Gastroesophageal sphincter (tissue), 4 donors: ENCODE measurements at regions not wholly inside any gene's neighbourhood (a gene's known extent, or its start where the extent isn't known, plus 50 kb on each side); places are given as distances from the start of the nearest gene placed in this dataset.
"Not testable (repeated sequence)": the region's sequence is repeated elsewhere in the genome, so short reads cannot be mapped to it uniquely, and the experiment has no call there.

Experiments
- ATAC-seq: fragments of 150-250 bp; one replicate; pipeline ENCODE4 v1.9.1; 2016; ENCODE audit warnings: mild to moderate bottlenecking, moderate library complexity
- H3K27ac ChIP-seq, 4 donors: fragments of 200-600 bp; sonication (generic) in 3 of 4; 1 replicate in 3 of 4; 2 replicates in 1 of 4; pipeline ENCODE4 v1.5.1; 2016 to 2019
- H3K27me3 ChIP-seq: fragments of 200-600 bp; sonication (generic); one replicate; pipeline ENCODE4 v1.5.1; 2019
- H3K36me3 ChIP-seq, 2 donors: fragments of 200-600 bp; sonication (generic); one replicate each; pipeline ENCODE4 v1.5.1; 2019; ENCODE audit warnings: control low read depth in 1 of 2
- H3K4me1 ChIP-seq, 3 donors: fragments of 200-600 bp; sonication (generic); 1 replicate in 2 of 3; 2 replicates in 1 of 3; pipeline ENCODE4 v1.5.1; 2016 to 2019; ENCODE audit warnings: control low read depth in 2 of 3
- H3K4me3 ChIP-seq, 2 donors: fragments of 200-600 bp; sonication (generic); one replicate each; pipeline ENCODE4 v1.5.1; 2019; ENCODE audit warnings: mild to moderate bottlenecking in 1 of 2, moderate library complexity in 1 of 2
- H3K9me3 ChIP-seq, 3 donors: fragments of 200-600 bp; sonication (generic); one replicate each; pipeline ENCODE4 v1.5.1; 2017 to 2019; ENCODE audit warnings: control low read depth in 2 of 3
- EP300 ChIP-seq: sonication (generic); formaldehyde crosslinking; IDR thresholded peaks from one replicate; pipeline ENCODE4 v1.6.1; 2017; ENCODE audit warnings: antibody characterized with exemption, mild to moderate bottlenecking
- POLR2A ChIP-seq, 2 donors: fragments of 450-650 bp; IDR thresholded peaks; one replicate each; pipeline ENCODE4 v1.6.1; 2017; ENCODE audit warnings: antibody characterized with exemption in 2 of 2, mild to moderate bottlenecking in 2 of 2, moderate library complexity in 1 of 2
- POLR2AphosphoS5 ChIP-seq: sonication (generic); formaldehyde crosslinking; IDR thresholded peaks from one replicate; pipeline ENCODE4 v1.6.1; 2017; ENCODE audit warnings: antibody characterized with exemption
- WGBS, 2 donors: methylation state at CpG; one replicate each; pipeline ENCODE4 v1.1.5; 2018; ENCODE audit warnings: low coverage in 1 of 2; 5-methylcytosine and 5-hydroxymethylcytosine counted together
- TF ChIP-seq, protein P1 (sequence below), 4 experiments: fragments of 200-600 bp in 2 of 4; fragments of 450-650 bp in 2 of 4; sonication (generic) in 1 of 4; IDR thresholded peaks; one replicate each; pipeline ENCODE4 v1.5.1; 2017 to 2019; ENCODE audit warnings: antibody characterized with exemption in 4 of 4, mild to moderate bottlenecking in 2 of 4, moderate library complexity in 2 of 4

DNA sequence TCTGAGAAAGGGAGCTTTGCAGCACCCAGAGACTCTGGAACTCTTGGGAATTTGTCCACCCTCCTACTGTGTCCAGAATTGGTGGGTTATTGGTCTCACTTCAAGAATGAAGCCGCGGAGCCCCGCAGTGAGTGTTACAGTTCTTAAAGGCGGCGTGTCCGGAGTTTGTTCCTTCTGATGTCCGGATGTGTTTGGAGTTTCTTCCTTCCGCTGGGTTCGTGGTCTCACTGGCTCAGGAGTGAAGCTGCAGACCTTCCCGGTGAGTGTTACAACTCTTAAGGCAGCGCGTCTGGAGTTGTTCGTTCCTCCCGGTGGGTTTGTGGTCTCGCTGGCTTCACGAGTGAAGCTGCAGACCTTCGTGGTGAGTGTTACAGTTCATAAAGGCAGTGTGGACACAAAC, 824.7 kb downstream of the LRRTM4 start:
- not testable (repeated sequence) for ATAC-seq, H3K4me3 ChIP-seq, H3K27me3 ChIP-seq, H3K4me1 ChIP-seq, H3K27ac ChIP-seq, H3K9me3 ChIP-seq, H3K36me3 ChIP-seq
- 96% methylated on average over 8 to 12 of the region's 17 CpGs for WGBS, 2 donors

DNA sequence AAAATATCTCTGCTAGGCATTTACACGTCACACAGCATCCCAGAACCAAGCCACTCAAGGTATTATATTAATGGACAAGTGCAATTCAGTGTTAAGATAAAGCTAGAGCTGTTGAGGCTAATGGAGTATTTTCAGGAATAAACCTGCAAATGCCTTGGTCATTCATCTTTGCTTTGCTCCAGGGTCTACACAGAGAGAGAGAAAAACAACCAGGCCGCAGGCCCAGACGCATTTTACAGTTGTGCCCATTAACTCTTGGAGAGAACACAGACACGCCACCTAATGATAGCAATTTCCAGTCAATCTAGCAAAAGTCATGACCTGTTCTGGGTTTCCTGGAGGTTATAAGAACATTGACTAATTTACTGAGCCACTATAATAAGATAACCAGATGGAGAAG, 829.3 kb downstream of the LRRTM4 start:
- H3K27ac ChIP-seq: no peak overlapping the region
- 61 to 72% methylated on average over 4 of the region's 4 CpGs for whole genome bisulfite sequencing, 2 donors
- no peaks in the 10 kb centered on the region for H3K4me1 ChIP-seq

DNA sequence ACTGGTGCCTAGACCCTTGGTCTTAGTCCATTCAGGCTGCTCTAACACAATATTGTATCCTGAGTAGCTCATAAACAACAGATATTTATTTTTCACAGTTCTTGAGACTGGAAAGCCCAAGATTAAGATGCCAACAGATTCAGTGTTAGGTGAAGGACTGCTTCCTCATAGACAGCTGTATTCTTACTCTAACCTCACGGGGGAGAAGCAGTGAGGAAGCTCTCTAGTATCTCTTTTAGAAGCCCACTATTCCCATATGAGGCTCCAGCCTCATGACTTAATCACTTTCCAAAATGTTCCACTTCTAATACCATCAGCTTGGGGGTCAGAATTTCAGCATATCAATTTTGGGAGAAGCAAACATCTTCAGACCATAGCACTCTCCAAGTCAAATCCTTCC, 833.4 kb downstream of the LRRTM4 start:
- Histone ChIP-seq H3K27me3 (no peaks in the 10 kb centered on the region), H3K4me3 (no peak overlapping the region), H3K27ac (no peak overlapping the region), H3K36me3 (no peaks in the 10 kb centered on the region), H3K4me1 (no peaks in the 10 kb centered on the region), H3K9me3 (no peaks in the 10 kb centered on the region)
- ATAC-seq: no peak
- WGBS, 2 donors: 80 to 100% methylated on average over 1 of the region's 1 CpG
- no peak for TF ChIP-seq POLR2A (IDR thresholded peaks at IDR 0.05)
- TF ChIP-seq, protein P1, sequence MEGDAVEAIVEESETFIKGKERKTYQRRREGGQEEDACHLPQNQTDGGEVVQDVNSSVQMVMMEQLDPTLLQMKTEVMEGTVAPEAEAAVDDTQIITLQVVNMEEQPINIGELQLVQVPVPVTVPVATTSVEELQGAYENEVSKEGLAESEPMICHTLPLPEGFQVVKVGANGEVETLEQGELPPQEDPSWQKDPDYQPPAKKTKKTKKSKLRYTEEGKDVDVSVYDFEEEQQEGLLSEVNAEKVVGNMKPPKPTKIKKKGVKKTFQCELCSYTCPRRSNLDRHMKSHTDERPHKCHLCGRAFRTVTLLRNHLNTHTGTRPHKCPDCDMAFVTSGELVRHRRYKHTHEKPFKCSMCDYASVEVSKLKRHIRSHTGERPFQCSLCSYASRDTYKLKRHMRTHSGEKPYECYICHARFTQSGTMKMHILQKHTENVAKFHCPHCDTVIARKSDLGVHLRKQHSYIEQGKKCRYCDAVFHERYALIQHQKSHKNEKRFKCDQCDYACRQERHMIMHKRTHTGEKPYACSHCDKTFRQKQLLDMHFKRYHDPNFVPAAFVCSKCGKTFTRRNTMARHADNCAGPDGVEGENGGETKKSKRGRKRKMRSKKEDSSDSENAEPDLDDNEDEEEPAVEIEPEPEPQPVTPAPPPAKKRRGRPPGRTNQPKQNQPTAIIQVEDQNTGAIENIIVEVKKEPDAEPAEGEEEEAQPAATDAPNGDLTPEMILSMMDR (IDR thresholded peaks at IDR 0.05): no peak
- TF ChIP-seq POLR2AphosphoS5: no peak
- TF ChIP-seq EP300: no peak

More for the DNA sequence above, 829.3 kb downstream of the LRRTM4 start:
- no peak for ATAC-seq
- Histone ChIP-seq H3K9me3 (peaks cover 0 to 2% (median 0%) of the 10 kb centered on the region in 3 donors), H3K27me3 (no peaks in the 10 kb centered on the region), H3K4me3 (no peak overlapping the region), H3K36me3 (no peaks in the 10 kb centered on the region)
- no peak for TF ChIP-seq EP300
- TF ChIP-seq POLR2A (IDR thresholded peaks at IDR 0.05): no peak
- TF ChIP-seq, protein P1 (IDR thresholded peaks at IDR 0.05): no peak
- TF ChIP-seq POLR2AphosphoS5: no peak

DNA sequence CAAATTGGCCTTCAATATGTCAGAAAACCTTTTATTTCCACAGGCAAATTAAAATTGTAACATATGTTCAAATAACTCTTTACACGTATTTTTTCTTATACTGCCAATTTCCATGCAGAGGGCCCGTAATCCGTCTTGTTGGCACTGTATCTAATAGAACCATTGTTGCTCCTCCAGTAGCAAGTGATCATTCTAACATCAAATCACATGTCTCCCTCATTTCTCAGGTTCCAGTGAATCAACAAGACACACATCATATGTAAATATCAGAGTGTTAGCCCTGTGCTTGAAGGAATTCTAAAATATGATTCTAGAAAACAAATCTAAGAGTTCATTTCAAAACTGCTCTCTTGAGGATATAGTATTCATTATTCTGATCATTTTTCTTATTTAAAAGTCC, 834.3 kb downstream of the LRRTM4 start:
- no peaks in the 10 kb centered on the region for H3K4me1 ChIP-seq
- TF ChIP-seq POLR2AphosphoS5 (no peak), EP300 (no peak), POLR2A (IDR thresholded peaks at IDR 0.05) (no peak)
- TF ChIP-seq, protein P1 (IDR thresholded peaks at IDR 0.05): no peak
- no peak for ATAC-seq
- no peaks in the 10 kb centered on the region for H3K9me3 ChIP-seq
- H3K27me3 ChIP-seq: no peaks in the 10 kb centered on the region
- H3K36me3 ChIP-seq: no peaks in the 10 kb centered on the region
- 92 to 100% methylated on average over 1 to 3 of the region's 3 CpGs for WGBS, 2 donors
- H3K4me3 ChIP-seq: no peak overlapping the region
- H3K27ac ChIP-seq: no peak overlapping the region

DNA sequence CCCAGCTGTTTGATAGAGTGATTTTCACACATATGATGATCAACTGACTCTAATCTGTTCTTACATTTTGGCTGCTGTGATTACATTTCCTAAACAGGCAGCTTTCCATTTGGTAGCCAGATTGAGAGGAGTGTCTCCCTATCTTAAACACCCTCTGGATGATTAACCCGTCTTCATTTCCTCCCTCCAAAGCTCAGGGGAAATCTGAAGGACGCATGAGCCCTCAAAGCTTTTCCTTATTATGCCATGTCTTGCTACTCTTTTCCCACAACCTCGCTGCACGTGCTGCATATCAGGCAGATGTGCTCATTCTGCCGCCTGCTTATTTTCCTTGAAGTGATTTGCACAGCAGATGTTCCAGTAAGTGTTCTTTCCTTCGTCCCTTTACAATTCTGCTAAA, 837.4 kb downstream of the LRRTM4 start:
- H3K9me3 ChIP-seq: no peaks in the 10 kb centered on the region
- H3K27ac ChIP-seq: no peak overlapping the region
- no peaks in the 10 kb centered on the region for H3K27me3 ChIP-seq
- WGBS, 2 donors: 28 to 36% methylated on average over 2 to 6 of the region's 6 CpGs
- H3K36me3 ChIP-seq: no peaks in the 10 kb centered on the region
- no peaks in the 10 kb centered on the region for H3K4me1 ChIP-seq
- ATAC-seq: no peak
- H3K4me3 ChIP-seq: no peak overlapping the region
- TF ChIP-seq EP300: no peak
- TF ChIP-seq, protein P1 (IDR thresholded peaks at IDR 0.05): no peak
- no peak for TF ChIP-seq POLR2A (IDR thresholded peaks at IDR 0.05)
- no peak for TF ChIP-seq POLR2AphosphoS5
